ENCODE measurements at regions not wholly inside any gene's neighbourhood (a gene's known extent, or its start where the extent isn't known, plus 50 kb on each side); places are given as distances from the start of the nearest gene placed in this dataset.

- Histone ChIP-seq H3K36me3 (no peaks in the 10 kb centered on the region), H3K9me3 (no peaks in the 10 kb centered on the region), H3K4me1 (no peaks in the 10 kb centered on the region), H3K4me3 (no peak overlapping the region), H3K27me3 (no peaks in the 10 kb centered on the region), H3K27ac (no peak overlapping the region)
- no peak for TF ChIP-seq POLR2A (IDR thresholded peaks at IDR 0.05)
- no peak for TF ChIP-seq CTCF (IDR thresholded peaks at IDR 0.05)
- TF ChIP-seq POLR2AphosphoS5 (IDR thresholded peaks at IDR 0.05; ENCODE audit: insufficient read depth in 1 of 2, low read depth in 1 of 2), result no peak
- intact Hi-C loops (cut with DNase I), result no loop called here
- no peak for DNase-seq (ENCODE audit: extremely low spot score in 2 of 2)
Observed at GRCh38 chr2:221060376-221060775, 511.7 kb downstream of the EPHA4 start.

DNA sequence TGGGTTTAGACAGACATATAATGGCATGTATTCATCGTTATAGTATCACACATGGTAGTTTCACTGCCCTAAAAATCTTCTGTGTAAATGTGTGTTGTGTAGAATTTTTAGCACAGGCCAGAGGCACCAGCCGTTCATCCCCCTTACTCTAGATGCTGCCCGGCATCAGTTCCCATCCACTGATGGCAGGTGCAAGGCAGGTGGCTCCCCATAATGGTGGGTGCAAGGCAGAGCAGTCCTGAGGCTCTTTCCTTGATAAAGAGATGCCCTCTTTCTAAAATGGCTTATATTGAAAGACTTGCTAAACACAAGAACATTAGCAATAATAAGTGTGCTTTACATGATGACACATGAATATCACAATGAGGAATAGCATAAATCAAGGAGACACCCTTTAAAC lies 508.5 kb downstream of the EPHA4 start:
- intact Hi-C loops (cut with DNase I), result no loop called here
- Histone ChIP-seq H3K4me3 (no peak overlapping the region), H3K4me1 (no peaks in the 10 kb centered on the region), H3K36me3 (no peaks in the 10 kb centered on the region), H3K27ac (no peak overlapping the region), H3K27me3 (no peaks in the 10 kb centered on the region), H3K9me3 (no peaks in the 10 kb centered on the region)
- DNase-seq (ENCODE audit: extremely low spot score in 2 of 2), result no peak
- no peak for TF ChIP-seq POLR2A (IDR thresholded peaks at IDR 0.05)
- no peak for TF ChIP-seq CTCF (IDR thresholded peaks at IDR 0.05)
- TF ChIP-seq POLR2AphosphoS5 (IDR thresholded peaks at IDR 0.05; ENCODE audit: insufficient read depth in 1 of 2, low read depth in 1 of 2), result no peak

GRCh38 chr2:221064058-221064854 lies 507.8 kb downstream of the EPHA4 start:
- Histone ChIP-seq H3K4me1 (no peaks in the 10 kb centered on the region), H3K27me3 (no peaks in the 10 kb centered on the region), H3K9me3 (no peaks in the 10 kb centered on the region), H3K4me3 (no peak overlapping the region), H3K36me3 (no peaks in the 10 kb centered on the region), H3K27ac (no peak overlapping the region)
- intact Hi-C loops (cut with DNase I), result no loop called here
- DNase-seq (ENCODE audit: extremely low spot score in 2 of 2), result no peak
- TF ChIP-seq CTCF (IDR thresholded peaks at IDR 0.05) (no peak), POLR2A (IDR thresholded peaks at IDR 0.05) (no peak), POLR2AphosphoS5 (IDR thresholded peaks at IDR 0.05; ENCODE audit: insufficient read depth in 1 of 2, low read depth in 1 of 2) (no peak)

- no peak for DNase-seq (ENCODE audit: extremely low spot score in 2 of 2)
- no peaks in the 10 kb centered on the region for H3K4me1 ChIP-seq
- H3K36me3 ChIP-seq, result no peaks in the 10 kb centered on the region
- no peak overlapping the region for H3K4me3 ChIP-seq
- intact Hi-C loops (cut with DNase I), result no loop called here
- no peak overlapping the region for H3K27ac ChIP-seq
- no peaks in the 10 kb centered on the region for H3K27me3 ChIP-seq
- TF ChIP-seq POLR2A (IDR thresholded peaks at IDR 0.05) (no peak), CTCF (IDR thresholded peaks at IDR 0.05) (no peak), POLR2AphosphoS5 (IDR thresholded peaks at IDR 0.05; ENCODE audit: insufficient read depth in 1 of 2, low read depth in 1 of 2) (no peak)
- no peaks in the 10 kb centered on the region for H3K9me3 ChIP-seq
Observed at GRCh38 chr2:221064880-221065279, 507.2 kb downstream of the EPHA4 start.

- no peaks in the 10 kb centered on the region for H3K9me3 ChIP-seq
- DNase-seq (ENCODE audit: extremely low spot score in 2 of 2), result no peak
- no peak for TF ChIP-seq POLR2AphosphoS5 (IDR thresholded peaks at IDR 0.05; ENCODE audit: insufficient read depth in 1 of 2, low read depth in 1 of 2)
- no peak for TF ChIP-seq CTCF (IDR thresholded peaks at IDR 0.05)
- TF ChIP-seq POLR2A (IDR thresholded peaks at IDR 0.05), result no peak
- H3K4me1 ChIP-seq, result no peaks in the 10 kb centered on the region
- no peaks in the 10 kb centered on the region for H3K27me3 ChIP-seq
- H3K27ac ChIP-seq, result no peak overlapping the region
- intact Hi-C loops (cut with DNase I), result no loop called here
- H3K4me3 ChIP-seq, result no peak overlapping the region
- H3K36me3 ChIP-seq, result no peaks in the 10 kb centered on the region
Observed at GRCh38 chr2:221068123-221068522, 504.0 kb downstream of the EPHA4 start.
